ENCODE measurements at regions not wholly inside any gene's neighbourhood (a gene's known extent, or its start where the extent isn't known, plus 50 kb on each side); places are given as distances from the start of the nearest gene placed in this dataset.

GRCh38 chr13:22168437-22169190 is 497.7 kb downstream of the FGF9 start:
- Histone ChIP-seq H3K9ac (ENCODE audit: low read depth, low read length) (no peak overlapping the region), H3K36me3 (ENCODE audit: insufficient read depth, low read length) (no peaks in the 10 kb centered on the region)
- WGBS: 93% methylated on average over 10 of the region's 11 CpGs

DNA sequence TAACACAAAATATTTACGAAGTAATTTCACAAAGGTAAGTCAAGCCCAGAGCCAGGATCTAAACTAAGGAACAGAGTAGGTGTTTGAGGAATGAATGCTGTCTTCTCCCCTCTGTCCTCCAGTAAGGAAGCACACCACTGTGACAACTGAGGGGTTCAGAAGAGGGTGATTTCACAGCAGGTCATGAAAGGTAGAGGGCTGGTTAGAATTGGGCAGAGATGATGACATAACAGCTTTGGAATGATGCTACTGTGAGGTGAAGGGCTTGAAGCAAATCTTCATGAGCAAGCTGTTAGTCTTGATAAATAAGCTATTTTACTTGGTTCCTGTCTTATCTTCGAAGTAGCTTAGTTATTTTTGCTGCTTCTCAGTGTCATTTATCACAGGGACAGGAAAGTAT is 498.6 kb downstream of the FGF9 start:
- 87% methylated on average over 2 of the region's 2 CpGs for WGBS
- Histone ChIP-seq H3K9ac (ENCODE audit: low read depth, low read length) (no peak overlapping the region), H3K27ac (ENCODE audit: low read depth, low read length) (no peak overlapping the region), H3K4me3 (ENCODE audit: low read length) (no peak overlapping the region), H3K9me3 (ENCODE audit: insufficient read depth, low read depth, low read length) (no peaks in the 10 kb centered on the region), H3K27me3 (ENCODE audit: insufficient read depth, low read length) (no peaks in the 10 kb centered on the region), H3K36me3 (ENCODE audit: insufficient read depth, low read length) (no peaks in the 10 kb centered on the region), H3K4me1 (ENCODE audit: insufficient read depth, low read length) (peaks cover 4% of the 10 kb centered on the region; the same call in 1 of the 2 replicates)

More at GRCh38 chr13:22168437-22169190, 497.7 kb downstream of the FGF9 start:
- H3K27me3 ChIP-seq (ENCODE audit: insufficient read depth, low read length): no peaks in the 10 kb centered on the region
- no peak overlapping the region for H3K4me3 ChIP-seq (ENCODE audit: low read length)
- H3K4me1 ChIP-seq (ENCODE audit: insufficient read depth, low read length): peaks cover 4% of the 10 kb centered on the region; the same call in 1 of the 2 replicates
- no peak overlapping the region for H3K27ac ChIP-seq (ENCODE audit: low read depth, low read length)
- H3K9me3 ChIP-seq (ENCODE audit: insufficient read depth, low read depth, low read length): no peaks in the 10 kb centered on the region

GRCh38 chr13:22173610-22174009 is 502.7 kb downstream of the FGF9 start:
- WGBS: 90% methylated on average over 2 of the region's 2 CpGs
- Histone ChIP-seq H3K4me3 (ENCODE audit: low read length) (no peak overlapping the region), H3K27ac (ENCODE audit: low read depth, low read length) (no peak overlapping the region), H3K4me1 (ENCODE audit: insufficient read depth, low read length) (peaks cover 4% of the 10 kb centered on the region; the same call in 1 of the 2 replicates), H3K36me3 (ENCODE audit: insufficient read depth, low read length) (no peaks in the 10 kb centered on the region), H3K27me3 (ENCODE audit: insufficient read depth, low read length) (no peaks in the 10 kb centered on the region), H3K9ac (ENCODE audit: low read depth, low read length) (no peak overlapping the region), H3K9me3 (ENCODE audit: insufficient read depth, low read depth, low read length) (no peaks in the 10 kb centered on the region)

DNA sequence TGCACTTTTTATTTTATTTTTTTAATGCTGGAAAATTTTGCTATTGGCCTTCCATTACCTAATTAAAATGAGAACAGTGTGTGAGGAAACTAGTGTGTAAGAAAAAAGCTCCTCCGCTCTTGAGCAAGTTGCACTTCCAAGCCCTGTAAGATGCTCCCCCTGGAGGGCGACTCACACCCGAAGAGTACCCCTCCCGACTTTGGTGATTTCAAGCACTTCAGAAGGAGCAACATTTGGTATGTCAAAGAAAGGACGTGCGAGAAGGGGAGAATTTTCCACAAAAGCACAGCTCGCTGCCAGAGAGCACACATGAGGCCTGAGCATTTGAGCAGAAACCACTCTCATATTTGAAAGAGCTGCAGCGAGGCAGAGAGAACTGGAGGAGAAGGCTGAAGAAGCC is 504.4 kb downstream of the FGF9 start:
- Histone ChIP-seq H3K4me3 (ENCODE audit: low read length) (no peak overlapping the region), H3K36me3 (ENCODE audit: insufficient read depth, low read length) (no peaks in the 10 kb centered on the region), H3K9me3 (ENCODE audit: insufficient read depth, low read depth, low read length) (no peaks in the 10 kb centered on the region; the same call in 1 of the 2 replicates), H3K4me1 (ENCODE audit: insufficient read depth, low read length) (no peaks in the 10 kb centered on the region), H3K27me3 (ENCODE audit: insufficient read depth, low read length) (no peaks in the 10 kb centered on the region), H3K9ac (ENCODE audit: low read depth, low read length) (no peak overlapping the region), H3K27ac (ENCODE audit: low read depth, low read length) (no peak overlapping the region)
- 77% methylated on average over 8 of the region's 8 CpGs for WGBS

DNA sequence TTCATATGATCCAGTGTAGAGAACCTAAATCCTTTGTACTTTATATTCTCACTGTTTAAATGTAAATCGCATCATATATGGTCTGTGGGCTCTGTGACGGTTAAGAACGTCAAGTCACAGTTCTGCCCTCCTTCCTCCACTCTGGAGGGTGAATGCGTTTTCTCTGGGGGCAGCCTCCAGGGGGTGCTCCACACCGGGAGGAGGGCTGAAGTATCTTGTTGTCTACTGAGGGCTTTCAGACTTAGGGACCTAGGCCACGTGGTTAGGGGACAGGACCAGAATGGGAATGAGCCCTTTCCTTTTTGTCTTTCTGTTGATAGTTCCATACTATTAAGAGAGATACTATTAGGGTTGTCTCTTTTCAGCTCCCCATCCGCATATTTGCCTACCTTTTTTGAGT is 504.9 kb downstream of the FGF9 start:
- Histone ChIP-seq H3K4me3 (ENCODE audit: low read length) (no peak overlapping the region), H3K9me3 (ENCODE audit: insufficient read depth, low read depth, low read length) (no peaks in the 10 kb centered on the region; the same call in 1 of the 2 replicates), H3K4me1 (ENCODE audit: insufficient read depth, low read length) (no peaks in the 10 kb centered on the region), H3K9ac (ENCODE audit: low read depth, low read length) (no peak overlapping the region), H3K27me3 (ENCODE audit: insufficient read depth, low read length) (no peaks in the 10 kb centered on the region), H3K27ac (ENCODE audit: low read depth, low read length) (no peak overlapping the region), H3K36me3 (ENCODE audit: insufficient read depth, low read length) (no peaks in the 10 kb centered on the region)
- 96% methylated on average over 7 of the region's 7 CpGs for WGBS

DNA sequence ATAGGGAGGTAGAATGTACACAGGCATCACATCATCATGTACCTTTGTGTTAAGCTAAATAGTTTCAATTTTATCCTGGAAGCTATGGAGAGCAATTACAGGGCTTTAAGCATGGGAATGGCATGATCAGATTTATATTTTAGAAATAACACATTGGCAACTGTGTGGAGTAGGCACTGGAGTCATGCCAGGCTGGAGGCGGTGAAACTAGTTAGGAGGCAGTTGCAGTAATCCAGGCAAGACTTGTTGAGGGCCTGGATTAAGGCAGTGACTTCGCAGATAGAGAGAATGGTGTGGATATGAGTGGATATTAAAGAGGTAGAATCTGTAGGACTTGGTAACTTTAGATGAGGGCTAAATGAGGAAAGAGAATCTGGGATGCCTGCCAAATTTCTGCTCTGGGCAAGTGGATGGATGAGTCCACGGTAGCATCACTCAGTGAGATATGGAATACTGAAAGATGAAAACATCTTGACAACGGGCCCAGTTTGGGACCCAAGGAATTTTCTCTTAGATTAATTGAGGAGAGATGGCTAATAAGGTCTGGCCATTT is 506.2 kb downstream of the FGF9 start:
- H3K27me3 ChIP-seq (ENCODE audit: insufficient read depth, low read length): no peaks in the 10 kb centered on the region
- H3K9ac ChIP-seq (ENCODE audit: low read depth, low read length): no peak overlapping the region
- H3K27ac ChIP-seq (ENCODE audit: low read depth, low read length): no peak overlapping the region
- H3K9me3 ChIP-seq (ENCODE audit: insufficient read depth, low read depth, low read length): no peaks in the 10 kb centered on the region; the same call in 1 of the 2 replicates
- no peaks in the 10 kb centered on the region for H3K36me3 ChIP-seq (ENCODE audit: insufficient read depth, low read length)
- no peak overlapping the region for H3K4me3 ChIP-seq (ENCODE audit: low read length)
- no peaks in the 10 kb centered on the region for H3K4me1 ChIP-seq (ENCODE audit: insufficient read depth, low read length)
- 95% methylated on average over 4 of the region's 4 CpGs for WGBS

- H3K9me3 ChIP-seq (ENCODE audit: insufficient read depth, low read depth, low read length): no peaks in the 10 kb centered on the region; the same call in 1 of the 2 replicates
- H3K36me3 ChIP-seq (ENCODE audit: insufficient read depth, low read length): no peaks in the 10 kb centered on the region
- no peak overlapping the region for H3K4me3 ChIP-seq (ENCODE audit: low read length)
- no peaks in the 10 kb centered on the region for H3K27me3 ChIP-seq (ENCODE audit: insufficient read depth, low read length)
- no peak overlapping the region for H3K27ac ChIP-seq (ENCODE audit: low read depth, low read length)
- WGBS: 100% methylated on average over 2 of the region's 2 CpGs
- no peak overlapping the region for H3K9ac ChIP-seq (ENCODE audit: low read depth, low read length)
- no peaks in the 10 kb centered on the region for H3K4me1 ChIP-seq (ENCODE audit: insufficient read depth, low read length)
Measured at GRCh38 chr13:22178878-22179277, 508.0 kb downstream of the FGF9 start.

- Histone ChIP-seq H3K4me1 (ENCODE audit: insufficient read depth, low read length) (no peaks in the 10 kb centered on the region), H3K27ac (ENCODE audit: low read depth, low read length) (no peak overlapping the region), H3K9me3 (ENCODE audit: insufficient read depth, low read depth, low read length) (no peaks in the 10 kb centered on the region), H3K27me3 (ENCODE audit: insufficient read depth, low read length) (no peaks in the 10 kb centered on the region), H3K36me3 (ENCODE audit: insufficient read depth, low read length) (no peaks in the 10 kb centered on the region), H3K9ac (ENCODE audit: low read depth, low read length) (no peak overlapping the region), H3K4me3 (ENCODE audit: low read length) (no peak overlapping the region)
- 97% methylated on average over 2 of the region's 2 CpGs for WGBS
Measured at GRCh38 chr13:22187329-22187728, 516.5 kb downstream of the FGF9 start.

DNA sequence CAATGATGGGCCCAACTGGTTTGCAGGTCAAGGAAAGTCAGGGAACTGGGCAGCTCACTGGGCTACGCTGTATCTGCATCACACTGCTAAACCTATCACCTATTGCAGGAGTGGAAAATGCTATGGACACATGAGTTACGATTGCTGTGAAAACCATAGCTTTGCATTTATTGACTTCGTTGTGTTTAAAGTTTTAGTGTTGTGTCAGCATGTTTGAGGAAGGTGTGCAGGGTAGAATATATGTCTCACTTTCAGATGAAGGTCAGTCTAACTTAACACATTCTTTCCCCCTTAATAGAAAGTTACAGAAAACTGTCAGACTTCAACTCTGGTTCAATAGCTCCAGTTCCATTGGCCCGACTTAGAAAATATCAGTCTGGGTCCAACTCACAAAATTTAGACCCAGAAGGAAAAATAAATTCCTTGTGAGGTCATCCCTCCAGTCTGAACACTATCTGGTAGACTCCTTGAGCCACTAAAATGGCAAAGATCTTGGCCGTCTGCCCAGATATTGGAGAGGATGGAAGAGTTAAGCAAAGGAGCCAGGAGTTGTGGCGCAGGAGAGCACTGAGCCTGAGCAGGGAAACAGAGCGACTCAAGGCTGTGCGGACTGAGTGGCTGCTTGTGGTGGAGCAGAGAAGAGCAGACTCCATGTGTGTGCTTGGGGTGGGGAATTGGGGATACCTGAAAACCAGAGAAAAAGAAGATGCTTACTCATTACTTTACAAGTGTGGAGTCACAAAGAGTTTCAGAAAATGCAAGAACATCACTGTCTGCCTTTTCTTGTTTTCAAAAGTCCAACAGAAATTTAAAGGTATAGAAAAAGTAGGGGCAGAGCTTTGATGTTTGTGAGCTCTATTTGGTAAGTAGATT is 518.5 kb downstream of the FGF9 start:
- Histone ChIP-seq H3K9ac (ENCODE audit: low read depth, low read length) (no peak overlapping the region), H3K4me3 (ENCODE audit: low read length) (no peak overlapping the region), H3K9me3 (ENCODE audit: insufficient read depth, low read depth, low read length) (no peaks in the 10 kb centered on the region), H3K27me3 (ENCODE audit: insufficient read depth, low read length) (no peaks in the 10 kb centered on the region), H3K4me1 (ENCODE audit: insufficient read depth, low read length) (no peaks in the 10 kb centered on the region), H3K27ac (ENCODE audit: low read depth, low read length) (no peak overlapping the region), H3K36me3 (ENCODE audit: insufficient read depth, low read length) (no peaks in the 10 kb centered on the region)
- WGBS: 94% methylated on average over 8 of the region's 8 CpGs

DNA sequence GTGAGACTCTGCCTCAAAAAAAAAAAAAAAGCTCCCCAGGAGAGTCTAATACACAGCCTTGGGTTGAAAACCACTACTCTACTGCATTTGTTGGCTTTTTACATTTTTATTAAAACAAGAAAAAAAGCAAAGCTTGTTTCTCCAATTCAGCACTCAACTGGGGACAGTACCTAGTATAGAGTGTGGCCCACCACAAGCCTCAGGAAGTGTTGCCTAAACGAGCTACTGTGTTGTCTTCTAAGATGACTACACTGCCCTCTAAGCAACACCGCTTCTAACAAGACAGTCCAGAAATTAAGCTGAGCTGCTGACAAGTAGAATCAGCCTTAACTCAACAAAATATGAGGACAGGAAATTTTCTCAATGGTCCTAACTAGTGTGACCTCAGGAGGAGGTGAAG is 522.2 kb downstream of the FGF9 start:
- H3K9ac ChIP-seq (ENCODE audit: low read depth, low read length): no peak overlapping the region
- 88% methylated on average over 2 of the region's 2 CpGs for WGBS
- H3K27ac ChIP-seq (ENCODE audit: low read depth, low read length): no peak overlapping the region
- no peaks in the 10 kb centered on the region for H3K36me3 ChIP-seq (ENCODE audit: insufficient read depth, low read length)
- no peaks in the 10 kb centered on the region for H3K27me3 ChIP-seq (ENCODE audit: insufficient read depth, low read length)
- no peak overlapping the region for H3K4me3 ChIP-seq (ENCODE audit: low read length)
- H3K9me3 ChIP-seq (ENCODE audit: insufficient read depth, low read depth, low read length): no peaks in the 10 kb centered on the region
- peaks cover 2% of the 10 kb centered on the region; the same call in 1 of the 2 replicates for H3K4me1 ChIP-seq (ENCODE audit: insufficient read depth, low read length)
